GM23248 (cell line): ENCODE measurements at regions not wholly inside any gene's neighbourhood (a gene's known extent, or its start where the extent isn't known, plus 50 kb on each side); places are given as distances from the start of the nearest gene placed in this dataset.

Experiments used
- EZH2 ChIP-seq: fragments of 200-600 bp; sonication (generic); IDR thresholded peaks from 2 replicates; pipeline ENCODE4 v1.6.1; 2018; ENCODE audit warnings: antibody characterized with exemption, mild to moderate bottlenecking; ENCODE audit not compliant: insufficient read depth, poor library complexity, severe bottlenecking
- EZH2phosphoT487 ChIP-seq: fragments of 200-600 bp; sonication (generic); IDR thresholded peaks from 2 replicates; pipeline ENCODE4 v1.6.1; 2018; ENCODE audit warnings: antibody characterized with exemption, moderate library complexity, mild to moderate bottlenecking, low read depth; ENCODE audit not compliant: insufficient read depth

GRCh38 chr4:177214935-177215334, 94.7 kb upstream of the NEIL3 start:
- TF ChIP-seq EZH2phosphoT487 (peak; percentile 79; the same call in 1 of the 2 replicates), EZH2 (no peak)
